ENCODE measurements at regions not wholly inside any gene's neighbourhood (a gene's known extent, or its start where the extent isn't known, plus 50 kb on each side); places are given as distances from the start of the nearest gene placed in this dataset.

DNA sequence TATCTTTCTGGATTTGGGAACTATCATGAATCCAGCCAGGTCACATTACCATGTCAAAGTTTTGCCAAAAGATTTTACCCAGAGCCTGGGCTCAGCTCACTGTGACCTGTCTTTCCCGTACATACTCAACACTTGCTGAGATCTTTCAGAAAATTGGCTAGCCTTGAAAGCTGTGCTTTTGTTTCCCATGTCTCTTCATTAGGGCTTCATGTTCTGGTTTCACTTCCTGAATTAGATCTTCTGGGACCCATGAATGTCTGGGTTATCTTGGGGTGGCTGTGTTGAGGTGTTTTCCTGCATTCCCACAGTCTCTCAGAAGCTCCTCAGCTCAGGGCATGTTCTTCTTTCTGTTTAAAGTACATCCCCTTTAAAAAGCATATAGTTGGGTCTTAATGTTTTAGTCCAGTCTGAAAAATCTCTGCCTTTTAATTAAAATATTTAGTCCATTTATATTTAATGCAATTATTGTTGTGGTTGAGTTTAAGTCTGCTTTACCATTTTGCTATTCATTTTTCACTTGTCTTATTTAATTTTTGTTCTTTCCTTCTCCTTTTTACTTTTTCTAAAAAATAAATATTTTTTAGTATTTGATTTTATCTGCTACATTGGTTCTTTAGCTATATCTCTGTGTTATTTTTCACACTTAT is 242.7 kb downstream of the VRK1 start:
- TF ChIP-seq POLR2A (IDR thresholded peaks at IDR 0.05; ENCODE audit: extremely low read depth, insufficient read length) (no peak), MYC (IDR thresholded peaks at IDR 0.05; ENCODE audit: low read depth, low read length) (no peak)
- TF ChIP-seq, protein P1, sequence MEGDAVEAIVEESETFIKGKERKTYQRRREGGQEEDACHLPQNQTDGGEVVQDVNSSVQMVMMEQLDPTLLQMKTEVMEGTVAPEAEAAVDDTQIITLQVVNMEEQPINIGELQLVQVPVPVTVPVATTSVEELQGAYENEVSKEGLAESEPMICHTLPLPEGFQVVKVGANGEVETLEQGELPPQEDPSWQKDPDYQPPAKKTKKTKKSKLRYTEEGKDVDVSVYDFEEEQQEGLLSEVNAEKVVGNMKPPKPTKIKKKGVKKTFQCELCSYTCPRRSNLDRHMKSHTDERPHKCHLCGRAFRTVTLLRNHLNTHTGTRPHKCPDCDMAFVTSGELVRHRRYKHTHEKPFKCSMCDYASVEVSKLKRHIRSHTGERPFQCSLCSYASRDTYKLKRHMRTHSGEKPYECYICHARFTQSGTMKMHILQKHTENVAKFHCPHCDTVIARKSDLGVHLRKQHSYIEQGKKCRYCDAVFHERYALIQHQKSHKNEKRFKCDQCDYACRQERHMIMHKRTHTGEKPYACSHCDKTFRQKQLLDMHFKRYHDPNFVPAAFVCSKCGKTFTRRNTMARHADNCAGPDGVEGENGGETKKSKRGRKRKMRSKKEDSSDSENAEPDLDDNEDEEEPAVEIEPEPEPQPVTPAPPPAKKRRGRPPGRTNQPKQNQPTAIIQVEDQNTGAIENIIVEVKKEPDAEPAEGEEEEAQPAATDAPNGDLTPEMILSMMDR (IDR thresholded peaks at IDR 0.05; ENCODE audit: low read depth, low read length) = no peak
- TF ChIP-seq, protein P2, sequence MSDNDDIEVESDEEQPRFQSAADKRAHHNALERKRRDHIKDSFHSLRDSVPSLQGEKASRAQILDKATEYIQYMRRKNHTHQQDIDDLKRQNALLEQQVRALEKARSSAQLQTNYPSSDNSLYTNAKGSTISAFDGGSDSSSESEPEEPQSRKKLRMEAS (IDR thresholded peaks at IDR 0.05; ENCODE audit: low read depth, low read length) = no peak

Measured in NB4 (cell line).